Pancreas (tissue), 10 donors: ENCODE measurements at regions not wholly inside any gene's neighbourhood (a gene's known extent, or its start where the extent isn't known, plus 50 kb on each side); places are given as distances from the start of the nearest gene placed in this dataset.

Source experiments
- ATAC-seq, 4 donors: fragments of 200-7000 bp; cut with Tn5 transposase; one replicate each; pipeline versions ENCODE4 v1.8.0 to v1.9.1; 2020; ENCODE audit warnings: mild to moderate bottlenecking in 4 of 4, moderate library complexity in 4 of 4
- DNase-seq, 6 donors: peaks; one replicate each; pipeline ENCODE4 v3.0.0-alpha.2; 2020
- FAIRE-seq: peaks from 2 replicates; lab custom pipeline; 2012; peaks lifted over from hg19 to GRCh38; lab: Jason Lieb, UNC
- H3K27ac ChIP-seq, 4 donors: fragments of 200-600 bp; sonication (generic); 1 replicate in 3 of 4; 2 replicates in 1 of 4; pipeline versions ENCODE4 v1.5.0 to v1.8.0; 2020
- H3K27me3 ChIP-seq, 4 donors: fragments of 200-600 bp; one replicate each; pipeline ENCODE4 v1.8.0; 2021
- H3K36me3 ChIP-seq, 3 donors: fragments of 200-600 bp; sonication (generic) in 1 of 3; one replicate each; pipeline versions ENCODE4 v1.5.0 to v1.8.0; 2020 to 2021
- H3K4me1 ChIP-seq, 3 donors: fragments of 200-600 bp; one replicate each; pipeline ENCODE4 v1.8.0; 2021
- H3K4me3 ChIP-seq, 4 donors: fragments of 200-600 bp; sonication (generic) in 2 of 4; one replicate each; pipeline versions ENCODE4 v1.5.0 to v1.8.0; 2020 to 2021
- H3K9me3 ChIP-seq, 4 donors: fragments of 200-600 bp; one replicate each; pipeline ENCODE4 v1.8.0; 2021
- WGBS, 2 donors: extraction: QIAGEN DNeasy Blood & Tissue Kit; methylation state at CpG; one replicate each; pipeline ENCODE4 v1.1.7; 2013; 5-methylcytosine and 5-hydroxymethylcytosine counted together
- intact Hi-C, 3 donors: fragments of 100-400 bp; cut with DNase I; formaldehyde crosslinking; loops; one replicate each; pipeline versions ENCODE4 v1.11.1 to v1.14.2; 2022
- TF ChIP-seq, protein P1 (sequence below), 4 donors: fragments of 200-600 bp; sonication (generic) in 3 of 4; IDR thresholded peaks; one replicate each; pipeline versions ENCODE4 v1.5.0 to v1.8.0; 2021; ENCODE audit warnings: antibody characterized with exemption in 4 of 4
- donor health status: healthy with polysubstance abuse.
- donor health status: DM: no; HTN: no; CAD: no; lungs with moderate emphysema.
- donor health status: DM: no; HTN: no; CAD: no.
- donor health status: control.
- donor health status: control.
- donor health status: Bipolar disorder and iron deficiency.
- donor health status: DM: yes; HTN: yes; CAD: no.
- donor health status: DM: no; HTN: no; CAD: no.
- donor health status: DM: no; HTN: no; CAD: no.
- donor health status: DM: yes; HTN: yes; CAD: no.

- H3K27me3 ChIP-seq = no peaks in the 10 kb centered on the region
- no peak overlapping the region for H3K4me3 ChIP-seq
- WGBS, 2 donors = 20 to 37% methylated on average over 5 of the region's 5 CpGs
- TF ChIP-seq, protein P1, sequence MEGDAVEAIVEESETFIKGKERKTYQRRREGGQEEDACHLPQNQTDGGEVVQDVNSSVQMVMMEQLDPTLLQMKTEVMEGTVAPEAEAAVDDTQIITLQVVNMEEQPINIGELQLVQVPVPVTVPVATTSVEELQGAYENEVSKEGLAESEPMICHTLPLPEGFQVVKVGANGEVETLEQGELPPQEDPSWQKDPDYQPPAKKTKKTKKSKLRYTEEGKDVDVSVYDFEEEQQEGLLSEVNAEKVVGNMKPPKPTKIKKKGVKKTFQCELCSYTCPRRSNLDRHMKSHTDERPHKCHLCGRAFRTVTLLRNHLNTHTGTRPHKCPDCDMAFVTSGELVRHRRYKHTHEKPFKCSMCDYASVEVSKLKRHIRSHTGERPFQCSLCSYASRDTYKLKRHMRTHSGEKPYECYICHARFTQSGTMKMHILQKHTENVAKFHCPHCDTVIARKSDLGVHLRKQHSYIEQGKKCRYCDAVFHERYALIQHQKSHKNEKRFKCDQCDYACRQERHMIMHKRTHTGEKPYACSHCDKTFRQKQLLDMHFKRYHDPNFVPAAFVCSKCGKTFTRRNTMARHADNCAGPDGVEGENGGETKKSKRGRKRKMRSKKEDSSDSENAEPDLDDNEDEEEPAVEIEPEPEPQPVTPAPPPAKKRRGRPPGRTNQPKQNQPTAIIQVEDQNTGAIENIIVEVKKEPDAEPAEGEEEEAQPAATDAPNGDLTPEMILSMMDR (IDR thresholded peaks at IDR 0.05) = no peak
- no peaks in the 10 kb centered on the region for H3K9me3 ChIP-seq
- peak; percentile 82 to 88 (median 86) for DNase-seq
- peak; percentile 95 to 99 (median 98) for ATAC-seq
- no peak overlapping the region for H3K27ac ChIP-seq
- intact Hi-C loops = no loop called here
- H3K36me3 ChIP-seq = no peaks in the 10 kb centered on the region
- no peak for FAIRE-seq
- H3K4me1 ChIP-seq = peaks cover 0 to 7% (median 3%) of the 10 kb centered on the region in 3 donors
Observed at GRCh38 chr1:219347921-219348391, 174.3 kb downstream of the LYPLAL1 start.

- no peak for DNase-seq
- no peaks in the 10 kb centered on the region for H3K36me3 ChIP-seq
- WGBS, 2 donors = 92 to 100% methylated on average over 1 of the region's 1 CpG
- intact Hi-C loops = no loop called here
- H3K27me3 ChIP-seq = no peaks in the 10 kb centered on the region
- no peak overlapping the region for H3K27ac ChIP-seq
- TF ChIP-seq, protein P1 (IDR thresholded peaks at IDR 0.05) = no peak
- H3K9me3 ChIP-seq = no peaks in the 10 kb centered on the region
- no peak overlapping the region for H3K4me3 ChIP-seq
- peaks cover 0 to 7% (median 3%) of the 10 kb centered on the region in 3 donors for H3K4me1 ChIP-seq
- no peak for FAIRE-seq
- no peak for ATAC-seq
Observed at GRCh38 chr1:219347376-219347775, 173.7 kb downstream of the LYPLAL1 start.

- DNase-seq (no peak), ATAC-seq (no peak), FAIRE-seq (no peak)
- TF ChIP-seq, protein P1 (IDR thresholded peaks at IDR 0.05) = no peak
- H3K27me3 ChIP-seq = no peaks in the 10 kb centered on the region
- no peak overlapping the region for H3K4me3 ChIP-seq
- peaks cover 0 to 7% (median 3%) of the 10 kb centered on the region in 3 donors for H3K4me1 ChIP-seq
- no peaks in the 10 kb centered on the region for H3K9me3 ChIP-seq
- H3K36me3 ChIP-seq = no peaks in the 10 kb centered on the region
- intact Hi-C loops = no loop called here
- no peak overlapping the region for H3K27ac ChIP-seq
Observed at GRCh38 chr1:219345953-219346352, 172.3 kb downstream of the LYPLAL1 start.

GRCh38 chr1:219342836-219343235 lies 169.2 kb downstream of the LYPLAL1 start:
- ATAC-seq (no peak), FAIRE-seq (no peak), DNase-seq (no peak)
- Histone ChIP-seq H3K27ac (no peak overlapping the region), H3K27me3 (no peaks in the 10 kb centered on the region), H3K4me1 (peaks cover 0 to 3% (median 0%) of the 10 kb centered on the region in 3 donors), H3K36me3 (no peaks in the 10 kb centered on the region), H3K9me3 (no peaks in the 10 kb centered on the region), H3K4me3 (no peak overlapping the region)
- 90 to 93% methylated on average over 4 of the region's 4 CpGs for WGBS, 2 donors
- TF ChIP-seq, protein P1 (IDR thresholded peaks at IDR 0.05) = no peak
- intact Hi-C loops = no loop called here

GRCh38 chr1:219340796-219341195 lies 167.1 kb downstream of the LYPLAL1 start:
- FAIRE-seq (no peak), DNase-seq (no peak), ATAC-seq (no peak)
- H3K9me3 ChIP-seq = no peaks in the 10 kb centered on the region
- no peaks in the 10 kb centered on the region for H3K27me3 ChIP-seq
- no peak overlapping the region for H3K27ac ChIP-seq
- no peak overlapping the region for H3K4me3 ChIP-seq
- TF ChIP-seq, protein P1 (IDR thresholded peaks at IDR 0.05) = no peak
- intact Hi-C loops = no loop called here
- WGBS, 2 donors = 85 to 88% methylated on average over 1 of the region's 1 CpG
- no peaks in the 10 kb centered on the region for H3K4me1 ChIP-seq
- no peaks in the 10 kb centered on the region for H3K36me3 ChIP-seq
